Endothelial cell of hepatic sinusoid (primary cell): ENCODE measurements at regions not wholly inside any gene's neighbourhood (a gene's known extent, or its start where the extent isn't known, plus 50 kb on each side); places are given as distances from the start of the nearest gene placed in this dataset.

Experiments used
- in situ Hi-C: cut with HindIII; loops from 2 replicates; pipeline ENCODE4 v1.10.0; 2017; ENCODE audit warnings: low sequenced_read_pairs

GRCh38 chr10:3016016-3016415 is 51.3 kb upstream of the PFKP start:
- in situ Hi-C loops: no loop called here

DNA sequence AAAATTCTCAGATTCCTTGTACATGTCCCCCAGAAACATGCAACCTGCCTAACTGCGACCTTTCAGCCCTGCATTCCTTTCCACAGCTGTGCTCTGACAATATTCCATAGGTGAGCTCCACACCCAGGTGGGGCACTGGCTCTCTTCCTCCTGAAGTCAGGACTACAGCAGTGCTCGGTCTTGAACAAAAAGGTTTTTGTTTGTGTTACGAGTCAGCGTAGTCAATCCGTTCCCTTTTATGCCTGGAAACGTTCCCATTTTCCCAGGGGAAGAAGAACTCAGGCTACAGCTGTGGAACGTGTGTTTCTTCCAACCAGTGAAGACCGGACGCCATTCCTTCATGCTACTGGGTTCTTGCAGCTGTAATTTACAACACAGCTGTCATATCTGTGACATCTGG is 52.4 kb upstream of the PFKP start:
- in situ Hi-C loops: no loop called here

- in situ Hi-C loops: no loop called here
Measured at GRCh38 chr10:3012223-3012622, 55.1 kb upstream of the PFKP start.

- in situ Hi-C loops: no loop called here
Measured at GRCh38 chr10:3010816-3011460, 56.4 kb upstream of the PFKP start.

GRCh38 chr10:3010334-3010733 is 57.0 kb upstream of the PFKP start:
- in situ Hi-C loops: no loop called here

GRCh38 chr10:3009341-3009740 is 58.0 kb upstream of the PFKP start:
- in situ Hi-C loops: no loop called here

DNA sequence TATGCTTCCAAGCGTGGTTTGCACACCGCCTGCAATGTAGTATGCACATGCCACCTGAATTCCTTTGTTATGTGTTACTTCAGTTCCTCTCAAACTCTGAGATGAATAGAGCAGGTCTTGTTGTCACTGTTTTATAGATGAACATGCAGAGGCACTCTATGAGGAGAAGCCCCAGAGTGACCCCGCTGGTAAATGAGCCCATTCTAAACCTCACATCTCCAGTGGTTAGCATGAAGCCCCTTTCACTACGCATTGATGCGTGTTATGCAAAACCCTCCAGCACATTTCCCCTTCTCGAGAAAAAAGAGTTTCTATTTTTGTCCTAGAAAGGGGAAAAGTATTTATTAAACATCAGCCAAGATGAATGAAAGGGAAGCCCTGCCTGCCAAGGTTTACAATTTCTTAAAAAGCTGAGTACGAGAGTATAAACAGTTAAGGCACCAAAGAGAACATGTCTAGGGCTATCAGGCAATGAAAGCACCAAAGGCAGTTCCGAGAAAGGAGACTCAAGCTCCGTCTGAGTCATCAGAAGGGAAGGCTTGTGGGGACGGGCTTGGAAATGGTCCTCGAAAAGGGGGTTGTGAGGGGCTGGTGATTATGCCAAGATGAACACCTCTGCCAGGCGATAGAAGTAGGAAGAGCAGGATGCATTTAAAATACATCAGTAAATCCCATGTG is 58.7 kb upstream of the PFKP start:
- in situ Hi-C loops: no loop called here

GRCh38 chr10:3006607-3007006 is 60.7 kb upstream of the PFKP start:
- in situ Hi-C loops: no loop called here

DNA sequence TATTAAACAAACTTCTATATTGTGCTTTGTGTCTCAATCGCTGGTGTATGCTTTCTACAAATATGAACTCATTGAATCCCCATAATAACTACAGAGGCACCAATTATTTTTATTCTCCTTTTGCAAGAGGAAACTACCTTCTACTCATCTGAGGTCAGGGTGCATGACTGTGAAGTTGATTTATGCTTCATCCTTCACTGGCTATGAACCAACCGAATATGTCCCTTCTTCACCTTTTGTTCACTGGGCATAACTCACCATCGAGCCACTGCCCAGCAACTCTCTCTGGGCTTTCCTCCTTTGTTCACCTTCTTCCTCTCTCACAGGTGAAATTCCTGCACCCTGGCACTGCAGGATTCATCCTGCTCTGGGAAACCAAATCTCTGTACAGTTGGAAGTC is 61.3 kb upstream of the PFKP start:
- in situ Hi-C loops: no loop called here

GRCh38 chr10:3002304-3002703 is 65.0 kb upstream of the PFKP start:
- in situ Hi-C loops: loop anchor here (5.0 kb wide), 1 partner anchor 50 kb away; no protein-coding TSS in a partner anchor

GRCh38 chr10:3000048-3000447 is 67.3 kb upstream of the PFKP start:
- in situ Hi-C loops: loop anchor here (5.0 kb wide), 1 partner anchor 48 kb away; no protein-coding TSS in a partner anchor

DNA sequence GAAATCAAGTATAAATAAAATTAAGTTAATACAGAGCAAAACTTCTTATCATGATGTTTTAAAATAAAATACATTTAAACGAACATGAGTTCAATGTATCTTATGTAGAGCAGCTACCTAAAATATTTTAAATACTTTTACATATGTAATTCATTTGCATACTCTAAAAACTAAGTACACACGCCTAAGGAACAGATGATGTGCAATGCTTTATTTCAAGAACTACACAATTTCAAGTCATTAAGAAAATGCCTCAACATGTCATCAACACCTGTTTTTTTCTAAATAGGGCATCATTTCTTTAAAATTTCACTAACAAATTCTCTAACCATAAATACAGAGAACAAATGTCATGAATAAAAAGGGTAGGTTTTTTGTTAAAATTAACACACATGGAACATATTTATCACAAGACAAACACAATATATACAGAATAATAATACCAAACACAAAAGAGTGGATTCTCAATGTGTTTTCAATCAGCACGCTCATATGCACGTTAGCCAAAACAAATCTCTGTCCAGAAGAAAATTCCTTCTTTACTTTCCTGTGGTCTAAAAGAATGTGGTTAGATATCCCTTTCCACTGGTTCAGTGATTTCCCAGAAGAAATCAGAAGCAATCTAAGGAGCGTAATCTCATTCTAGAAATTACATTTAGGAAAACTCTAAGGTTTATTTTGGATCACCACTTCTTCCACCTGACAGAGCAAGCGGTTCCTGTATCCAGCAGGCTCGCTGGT is 73.0 kb upstream of the PFKP start:
- in situ Hi-C loops: no loop called here

- in situ Hi-C loops: no loop called here
Measured at GRCh38 chr10:2993636-2994035, 73.7 kb upstream of the PFKP start.

DNA sequence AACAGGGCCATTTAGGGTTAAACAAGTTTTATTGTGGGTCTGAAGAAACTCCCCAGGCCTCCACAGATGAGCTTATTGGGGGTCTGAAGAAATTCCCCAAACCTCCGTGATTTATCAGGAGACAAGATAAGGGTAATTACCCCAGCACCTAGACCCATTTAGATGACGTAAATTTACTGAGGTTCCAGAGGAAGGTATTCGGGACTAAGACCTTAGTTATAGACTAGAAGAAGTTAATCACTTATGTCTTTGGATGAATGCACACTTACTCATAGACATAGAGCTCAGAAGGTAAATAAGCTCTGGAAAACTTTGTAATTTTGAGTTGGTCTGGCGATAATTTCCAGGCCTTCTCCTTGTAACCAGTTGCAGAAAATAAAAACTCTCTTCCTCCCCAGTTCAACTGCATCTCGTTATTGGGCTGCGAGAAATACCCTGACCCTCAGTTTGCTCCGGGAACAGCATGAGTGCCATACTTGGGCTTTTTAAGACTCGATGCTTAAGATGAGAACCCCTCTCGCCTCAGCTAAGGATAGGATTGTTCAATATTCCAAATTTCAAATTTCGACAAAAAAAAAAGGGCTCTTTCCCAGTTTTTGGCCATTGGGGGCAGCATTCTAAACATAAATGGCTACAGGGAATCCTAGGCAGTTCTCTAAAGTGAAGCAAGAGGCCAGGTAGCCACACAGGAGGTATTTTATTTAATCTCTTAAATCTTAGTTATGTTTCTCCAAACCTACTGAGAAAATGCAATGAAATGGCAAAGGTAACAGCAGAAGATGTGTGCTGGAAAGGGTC is 74.7 kb upstream of the PFKP start:
- in situ Hi-C loops: no loop called here

GRCh38 chr10:2990764-2991163 is 76.6 kb upstream of the PFKP start:
- in situ Hi-C loops: no loop called here

GRCh38 chr10:2989292-2989947 is 77.9 kb upstream of the PFKP start:
- in situ Hi-C loops: no loop called here

DNA sequence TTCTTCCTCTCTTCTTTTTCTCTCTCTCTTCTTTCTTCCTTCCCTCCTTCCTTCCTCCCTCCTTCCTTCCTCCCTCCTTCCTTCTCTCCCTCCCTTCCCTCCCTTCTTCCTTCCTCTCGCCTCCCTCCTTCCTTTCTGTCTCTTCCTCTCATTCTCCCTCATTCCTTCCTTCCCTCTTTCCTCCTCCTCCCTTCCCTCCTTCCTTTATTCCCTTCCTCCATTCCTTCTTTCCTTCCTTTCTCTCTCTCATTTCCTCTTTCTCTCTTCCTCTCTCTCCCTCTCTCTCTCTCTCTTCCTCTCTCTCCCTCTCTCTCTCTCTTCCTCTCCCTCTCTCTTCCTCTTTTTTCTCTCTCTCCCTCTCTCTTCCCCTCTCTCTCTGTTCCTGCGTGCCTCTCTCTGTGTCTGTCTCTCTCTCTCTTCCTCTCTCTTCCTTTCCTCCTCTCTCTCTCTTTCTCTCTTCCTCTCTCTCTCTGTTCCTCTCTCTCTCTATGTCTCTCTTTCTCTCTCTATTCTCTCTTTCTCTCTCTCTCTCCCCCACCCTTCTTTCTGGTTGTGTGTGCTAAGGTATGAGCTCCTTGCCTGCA is 80.1 kb upstream of the PFKP start:
- in situ Hi-C loops: no loop called here

DNA sequence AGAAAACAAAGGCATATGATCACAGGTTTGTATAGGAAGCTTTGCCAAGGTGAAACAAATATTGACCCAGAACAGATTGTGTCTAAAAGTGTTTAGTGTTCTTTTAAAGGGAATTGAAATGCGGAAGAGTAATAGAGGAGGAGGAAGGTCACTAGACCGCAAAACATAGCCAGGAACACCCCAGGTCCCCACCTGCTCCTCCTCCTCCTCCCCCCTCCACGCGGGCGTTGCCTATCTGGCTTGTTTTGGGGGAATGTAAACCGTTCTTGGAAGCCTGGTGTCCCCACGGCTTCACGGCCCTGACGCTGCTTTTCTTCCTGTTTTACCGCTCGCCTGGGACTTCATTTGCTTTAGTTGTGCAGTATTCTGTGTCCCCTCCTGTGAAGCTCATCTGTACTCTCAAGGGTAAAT is 81.0 kb upstream of the PFKP start:
- in situ Hi-C loops: no loop called here

DNA sequence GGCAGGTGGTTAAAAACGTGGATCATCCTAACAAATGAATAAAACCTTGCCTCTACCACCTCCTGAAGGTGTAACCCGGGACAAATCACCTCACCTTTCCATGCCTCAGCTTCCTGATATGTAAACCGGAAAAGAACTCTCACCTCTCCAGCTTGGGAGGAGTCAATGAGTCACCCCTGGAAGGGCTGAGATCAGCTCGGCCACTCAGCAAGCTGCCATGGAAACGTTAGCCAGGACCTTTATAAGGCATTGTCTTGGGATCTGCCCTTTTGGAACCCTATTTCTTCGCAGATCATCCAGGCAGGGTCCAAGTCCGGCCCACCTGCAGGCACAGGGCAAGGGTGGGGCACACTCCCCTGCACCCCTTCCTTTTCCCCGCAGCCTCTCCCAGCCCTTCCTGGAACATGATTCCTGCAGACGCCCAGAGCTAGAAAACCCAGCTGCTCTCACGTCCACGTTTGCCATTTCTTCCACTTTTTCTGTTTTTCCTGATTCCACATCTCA is 81.6 kb upstream of the PFKP start:
- in situ Hi-C loops: no loop called here

DNA sequence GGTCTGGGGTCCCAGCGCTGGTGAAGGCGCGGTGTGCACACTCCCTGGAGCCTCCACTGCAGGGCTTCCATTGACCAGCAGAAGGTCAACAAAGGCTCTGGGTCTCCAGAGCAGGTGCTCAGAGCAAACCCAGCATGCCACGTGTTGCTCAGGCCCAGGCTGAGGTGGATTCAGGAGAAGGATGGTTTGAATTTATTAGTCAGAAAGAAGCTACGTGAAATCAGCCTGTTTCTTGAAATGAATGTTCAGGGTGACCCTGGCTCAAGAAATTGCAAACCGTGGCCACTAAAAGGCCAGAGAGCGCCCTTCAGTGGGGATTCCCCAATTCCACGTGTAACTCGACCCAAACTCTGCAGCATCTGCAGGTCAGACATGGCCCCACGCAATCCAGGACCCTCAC is 82.7 kb upstream of the PFKP start:
- in situ Hi-C loops: no loop called here
